H1 (cell line): ENCODE measurements at regions not wholly inside any gene's neighbourhood (a gene's known extent, or its start where the extent isn't known, plus 50 kb on each side); places are given as distances from the start of the nearest gene placed in this dataset.

ENCODE experiments used
- CTCF ChIA-PET: fragments of 300-600 bp; sonication (Branson Sonifier 250); formaldehyde crosslinking; loops from one replicate; lab custom pipeline; 2021; ENCODE audit not compliant: partially characterized antibody; lab: Charles Lee
- POLR2A ChIA-PET: fragments of 300-600 bp; sonication (Branson Sonifier 250); formaldehyde crosslinking; loops from one replicate; lab custom pipeline; 2021; ENCODE audit warnings: inconsistent platforms; ENCODE audit not compliant: partially characterized antibody; lab: Charles Lee
- DNase-seq, 2 experiments: peaks; one replicate each; pipeline versions ENCODE4 v3.0.0 to v3.0.0-alpha.2; 2010 to 2022; ENCODE audit warnings: low spot score in 2 of 2, low read depth in 1 of 2, mixed read lengths in 1 of 2
- FAIRE-seq: peaks from 2 replicates; lab custom pipeline; 2011; peaks lifted over from hg19 to GRCh38; lab: Jason Lieb, UNC
- H2AFZ ChIP-seq: 2 replicates; pipeline ENCODE4 v1.8.1; 2012; ENCODE audit warnings: low read length, inconsistent platforms
- H2AK5ac ChIP-seq: 2 replicates; pipeline ENCODE4 v1.6.1; 2013; ENCODE audit warnings: low read depth, low read length
- H2BK120ac ChIP-seq: replicated peaks from 2 replicates; pipeline ENCODE3; 2013; ENCODE audit warnings: low read depth, low read length, inconsistent platforms
- H2BK12ac ChIP-seq: 2 replicates; pipeline ENCODE4 v1.6.1; 2013; ENCODE audit warnings: low read depth, low read length
- H2BK15ac ChIP-seq: 2 replicates; pipeline ENCODE4 v1.6.1; 2013; ENCODE audit warnings: low read length
- H2BK20ac ChIP-seq: 2 replicates; pipeline ENCODE4 v1.6.1; 2013; ENCODE audit warnings: low read length
- H2BK5ac ChIP-seq: 2 replicates; pipeline ENCODE4 v1.6.1; 2013; ENCODE audit warnings: low read depth, low read length
- H3K14ac ChIP-seq: 2 replicates; pipeline ENCODE4 v1.6.1; 2013; ENCODE audit warnings: inconsistent platforms; ENCODE audit not compliant: insufficient read length
- H3K18ac ChIP-seq: 2 replicates; pipeline ENCODE4 v1.6.1; 2013; ENCODE audit warnings: low read length; ENCODE audit errors: extremely low read depth
- H3K23ac ChIP-seq: 2 replicates; pipeline ENCODE4 v1.6.1; 2013; ENCODE audit warnings: inconsistent platforms; ENCODE audit not compliant: insufficient read length
- H3K23me2 ChIP-seq: 2 replicates; pipeline ENCODE4 v1.6.1; 2013; ENCODE audit warnings: low read depth, low read length
- H3K27ac ChIP-seq: 2 replicates; pipeline ENCODE4 v1.6.1; 2011; ENCODE audit warnings: low read depth, low read length, inconsistent platforms
- H3K27me3 ChIP-seq, 4 experiments: replicated peaks in 1 of 4; 1 replicate in 1 of 4; 2 replicates in 3 of 4; pipeline versions ENCODE4 v1.6.1 to v1.8.1; 2011 to 2013; ENCODE audit warnings: low read length in 3 of 4, mild to moderate bottlenecking in 3 of 4, inconsistent platforms in 2 of 4, mixed read lengths in 2 of 4, moderate library complexity in 1 of 4; ENCODE audit not compliant: control insufficient read depth in 3 of 4, insufficient read depth in 3 of 4; ENCODE audit errors: extremely low read depth in 1 of 4
- H3K36me3 ChIP-seq, 4 experiments: 2 replicates each; pipeline versions ENCODE4 v1.6.1 to v1.8.1; 2011 to 2013; ENCODE audit warnings: mild to moderate bottlenecking in 4 of 4, low read length in 3 of 4, moderate library complexity in 2 of 4, control low read depth in 1 of 4, inconsistent platforms in 1 of 4; ENCODE audit not compliant: insufficient read depth in 4 of 4, control insufficient read depth in 2 of 4
- H3K4ac ChIP-seq: replicated peaks from 2 replicates; pipeline ENCODE3; 2013; ENCODE audit warnings: low read length, low read depth, mixed read lengths, inconsistent platforms; ENCODE audit not compliant: insufficient read length
- H3K4me1 ChIP-seq, 4 experiments: replicated peaks in 1 of 4; 1 replicate in 1 of 4; 2 replicates in 3 of 4; pipeline versions ENCODE4 v1.6.1 to v1.8.1; 2011 to 2013; ENCODE audit warnings: low read length in 3 of 4, inconsistent platforms in 2 of 4, mixed read lengths in 1 of 4; ENCODE audit not compliant: insufficient read depth in 4 of 4, control insufficient read depth in 3 of 4
- H3K4me2 ChIP-seq, 2 experiments: 2 replicates each; pipeline versions ENCODE4 v1.6.1 to v1.8.1; 2011 to 2013; ENCODE audit warnings: low read depth in 2 of 2, low read length in 2 of 2, control low read depth in 1 of 2, inconsistent platforms in 1 of 2, mild to moderate bottlenecking in 1 of 2; ENCODE audit not compliant: insufficient read depth in 1 of 2
- H3K4me3 ChIP-seq, 4 experiments: fragments of 200-600, 300-600 bp in 1 of 4; sonication (generic), shearing (Covaris generic), sonication (Bioruptor Twin) in 1 of 4; 2 replicates each; pipeline versions ENCODE4 v1.5.1 to v1.8.1; 2011 to 2016; ENCODE audit warnings: low read length in 4 of 4, low read depth in 3 of 4, control low read depth in 2 of 4, inconsistent platforms in 2 of 4, mild to moderate bottlenecking in 2 of 4, mixed read lengths in 1 of 4, moderate library complexity in 1 of 4; ENCODE audit not compliant: insufficient read depth in 2 of 4; ENCODE audit errors: extremely low read depth in 1 of 4
- H3K56ac ChIP-seq: replicated peaks from 2 replicates; pipeline ENCODE3; 2013; ENCODE audit warnings: low read depth, mild to moderate bottlenecking, mixed read lengths, low read length, inconsistent platforms; ENCODE audit not compliant: insufficient read length
- H3K79me1 ChIP-seq: 2 replicates; pipeline ENCODE4 v1.6.1; 2013; ENCODE audit warnings: low read depth, low read length, control low read depth
- H3K79me2 ChIP-seq, 2 experiments: 2 replicates each; pipeline versions ENCODE4 v1.6.1 to v1.8.1; 2012 to 2013; ENCODE audit warnings: low read length in 2 of 2, mild to moderate bottlenecking in 2 of 2, inconsistent platforms in 1 of 2; ENCODE audit not compliant: insufficient read depth in 2 of 2, control insufficient read depth in 1 of 2
- H3K9ac ChIP-seq, 4 experiments: replicated peaks in 1 of 4; 1 replicate in 1 of 4; 2 replicates in 3 of 4; pipeline versions ENCODE4 v1.6.1 to v1.8.1; 2011 to 2013; ENCODE audit warnings: low read depth in 3 of 4, low read length in 3 of 4, control low read depth in 2 of 4, mild to moderate bottlenecking in 2 of 4, moderate library complexity in 2 of 4, inconsistent platforms in 1 of 4; ENCODE audit errors: extremely low read depth in 1 of 4
- H3K9me3 ChIP-seq, 2 experiments: 2 replicates each; pipeline versions ENCODE4 v1.6.1 to v1.8.1; 2012 to 2013; ENCODE audit warnings: mild to moderate bottlenecking in 2 of 2, moderate library complexity in 2 of 2, control low read depth in 1 of 2, inconsistent platforms in 1 of 2, low read depth in 1 of 2, low read length in 1 of 2, mixed read lengths in 1 of 2; ENCODE audit not compliant: insufficient read depth in 2 of 2
- H4K20me1 ChIP-seq, 2 experiments: replicated peaks in 1 of 2; 2 replicates each; pipeline versions ENCODE3 to v1.8.1; 2011 to 2013; ENCODE audit warnings: inconsistent platforms in 2 of 2, low read length in 2 of 2, mild to moderate bottlenecking in 1 of 2; ENCODE audit not compliant: insufficient read depth in 2 of 2, control insufficient read depth in 1 of 2
- H4K5ac ChIP-seq: 2 replicates; pipeline ENCODE4 v1.6.1; 2013; ENCODE audit warnings: low read length, low read depth, mixed read lengths, inconsistent platforms; ENCODE audit not compliant: insufficient read length
- H4K8ac ChIP-seq: 2 replicates; pipeline ENCODE4 v1.8.0; 2013; ENCODE audit warnings: mild to moderate bottlenecking, moderate library complexity, low read length, inconsistent platforms; ENCODE audit not compliant: insufficient read depth; ENCODE audit errors: extremely low read depth
- H4K91ac ChIP-seq: replicated peaks from 2 replicates; pipeline ENCODE3; 2013; ENCODE audit warnings: low read length, mixed read lengths, inconsistent platforms; ENCODE audit not compliant: insufficient read length
- BRCA1 ChIP-seq: IDR thresholded peaks from 2 replicates; pipeline ENCODE4 v1.6.1; 2012; ENCODE audit warnings: low read depth, low read length, improper control_type of control experiment
- CEBPB ChIP-seq: IDR thresholded peaks from 2 replicates; pipeline ENCODE4 v1.6.1; 2012; ENCODE audit warnings: low read depth, low read length
- CREB1 ChIP-seq: IDR thresholded peaks from 2 replicates; pipeline ENCODE4 v1.6.1; 2012; ENCODE audit warnings: inconsistent platforms
- EP300 ChIP-seq, 2 experiments: IDR thresholded peaks; 1 replicate in 1 of 2; 2 replicates in 1 of 2; pipeline ENCODE4 v1.6.1; 2011 to 2012; ENCODE audit warnings: low read depth in 2 of 2, low read length in 2 of 2, mild to moderate bottlenecking in 2 of 2, borderline replicate concordance in 1 of 2, inconsistent platforms in 1 of 2, moderate library complexity in 1 of 2
- JUN ChIP-seq: IDR thresholded peaks from 2 replicates; pipeline ENCODE4 v1.6.1; 2011; ENCODE audit warnings: low read depth, mild to moderate bottlenecking, improper control_type of control experiment, low read length
- JUND ChIP-seq: IDR thresholded peaks from 2 replicates; pipeline ENCODE4 v1.6.1; 2011; ENCODE audit warnings: mild to moderate bottlenecking, improper control_type of control experiment, low read length
- MAX ChIP-seq: IDR thresholded peaks from 2 replicates; pipeline ENCODE4 v1.6.1; 2012; ENCODE audit warnings: inconsistent platforms
- POLR2AphosphoS5 ChIP-seq: IDR thresholded peaks from 2 replicates; pipeline ENCODE4 v1.6.1; 2011; ENCODE audit warnings: low read depth, low read length
- RFX5 ChIP-seq: IDR thresholded peaks from 2 replicates; pipeline ENCODE4 v1.6.1; 2011; ENCODE audit warnings: low read depth, low read length, improper control_type of control experiment, borderline replicate concordance
- SIRT6 ChIP-seq: IDR thresholded peaks from one replicate; pipeline ENCODE4 v1.7.1; 2012; ENCODE audit warnings: low read length, inconsistent platforms
- SP2 ChIP-seq: IDR thresholded peaks from 2 replicates; pipeline ENCODE4 v1.6.1; 2012; ENCODE audit warnings: mild to moderate bottlenecking, low read length, inconsistent platforms
- TAF1 ChIP-seq: IDR thresholded peaks from 2 replicates; pipeline ENCODE4 v1.6.1; 2011; ENCODE audit warnings: mild to moderate bottlenecking, low read depth, low read length
- TBP ChIP-seq: IDR thresholded peaks from 2 replicates; pipeline ENCODE4 v1.6.1; 2011; ENCODE audit warnings: low read depth, low read length, improper control_type of control experiment
- TEAD4 ChIP-seq: IDR thresholded peaks from 2 replicates; pipeline ENCODE4 v1.6.1; 2012; ENCODE audit warnings: low read depth, low read length, inconsistent platforms, mixed read lengths
- WGBS, 2 experiments: shearing (Covaris generic) in 1 of 2; methylation state at CpG; one replicate each; pipeline versions ENCODE4 v1.1.6 to v1.1.7; 2013 to 2015; ENCODE audit warnings: low lambda C conversion rate in 2 of 2, mixed read lengths in 2 of 2, inconsistent platforms in 1 of 2, low coverage in 1 of 2, missing lambda C conversion rate in 1 of 2; ENCODE audit not compliant: insufficient replicate concordance in 2 of 2, insufficient coverage in 1 of 2, insufficient read length in 1 of 2; ENCODE audit errors: extremely low coverage in 1 of 2, missing lambda C conversion rate in 1 of 2; 5-methylcytosine and 5-hydroxymethylcytosine counted together
- TF ChIP-seq, protein P1 (sequence below): IDR thresholded peaks from 2 replicates; pipeline ENCODE4 v1.6.1; 2012; ENCODE audit warnings: inconsistent platforms

GRCh38 chr4:75321484-75321883 lies 192.7 kb downstream of the RCHY1 start:
- Histone ChIP-seq H3K9me3 (no peaks in the 10 kb centered on the region), H3K36me3 (no peaks in the 10 kb centered on the region), H3K56ac (no peak overlapping the region), H3K23ac (no peak overlapping the region), H2BK120ac (no peak overlapping the region), H3K4me3 (no peak overlapping the region), H3K27ac (no peak overlapping the region), H3K79me2 (no peaks in the 10 kb centered on the region), H2BK12ac (no peak overlapping the region), H3K4ac (no peak overlapping the region), H3K18ac (no peak overlapping the region), H2BK20ac (no peak overlapping the region), H3K4me1 (peaks cover 0 to 3% (median 0%) of the 10 kb centered on the region in 4 experiments; a peak in 1 of 7 replicates), H3K79me1 (no peaks in the 10 kb centered on the region), H3K23me2 (no peaks in the 10 kb centered on the region), H4K91ac (no peak overlapping the region), H3K9ac (no peak overlapping the region), H2BK15ac (no peak overlapping the region), H3K27me3 (peaks cover 0 to 1% (median 0%) of the 10 kb centered on the region in 4 experiments; a peak in 1 of 7 replicates), H3K14ac (no peak overlapping the region), H4K8ac (no peak overlapping the region), H2BK5ac (no peak overlapping the region), H3K4me2 (no peak overlapping the region), H4K20me1 (no peaks in the 10 kb centered on the region), H2AK5ac (no peak overlapping the region), H2AFZ (no peak overlapping the region), H4K5ac (no peak overlapping the region)
- no peak for TF ChIP-seq SP2
- no peak for TF ChIP-seq EP300 (IDR thresholded peaks at IDR 0.05; ENCODE audit: borderline replicate concordance in 1 of 2, low read depth in 2 of 2, low read length in 2 of 2)
- no peak for TF ChIP-seq TAF1
- TF ChIP-seq TEAD4: no peak
- TF ChIP-seq JUN: no peak
- TF ChIP-seq, protein P1, sequence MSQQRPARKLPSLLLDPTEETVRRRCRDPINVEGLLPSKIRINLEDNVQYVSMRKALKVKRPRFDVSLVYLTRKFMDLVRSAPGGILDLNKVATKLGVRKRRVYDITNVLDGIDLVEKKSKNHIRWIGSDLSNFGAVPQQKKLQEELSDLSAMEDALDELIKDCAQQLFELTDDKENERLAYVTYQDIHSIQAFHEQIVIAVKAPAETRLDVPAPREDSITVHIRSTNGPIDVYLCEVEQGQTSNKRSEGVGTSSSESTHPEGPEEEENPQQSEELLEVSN: no peak
- TF ChIP-seq CEBPB: no peak
- TF ChIP-seq POLR2AphosphoS5: no peak
- TF ChIP-seq BRCA1: no peak
- TF ChIP-seq RFX5: no peak
- no peak for TF ChIP-seq JUND
- TF ChIP-seq TBP: no peak
- no peak for TF ChIP-seq MAX
- no peak for TF ChIP-seq SIRT6
- TF ChIP-seq CREB1: no peak
- ChIA-PET CTCF (interaction anchor here (0.8 kb wide), 1 partner anchor 33 kb away, joined by 3 read pairs; no protein-coding TSS in a partner anchor), POLR2A (no interaction called here)
- WGBS, 2 experiments: 95% methylated on average over 5 of the region's 5 CpGs; no CpG with 5 or more reads in 1 of the 2 experiments
- FAIRE-seq (no peak), DNase-seq (no peak)
